ENCODE measurements at regions not wholly inside any gene's neighbourhood (a gene's known extent, or its start where the extent isn't known, plus 50 kb on each side); places are given as distances from the start of the nearest gene placed in this dataset.
"Not testable (repeated sequence)": the region's sequence is repeated elsewhere in the genome, so short reads cannot be mapped to it uniquely, and the experiment has no call there.

GRCh38 chr4:174402470-174403176 is 118.9 kb downstream of the CEP44 start:
- Histone ChIP-seq H3K27ac (no peak overlapping the region), H3K4me3 (no peak overlapping the region), H3K27me3 (no peaks in the 10 kb centered on the region), H3K36me3 (no peaks in the 10 kb centered on the region), H3K9me3 (no peaks in the 10 kb centered on the region), H3K4me1 (no peaks in the 10 kb centered on the region)
- intact Hi-C loops (cut with DNase I) = no loop called here
- no peak for DNase-seq (ENCODE audit: extremely low spot score in 2 of 2)
- no peak for TF ChIP-seq CTCF (IDR thresholded peaks at IDR 0.05)

- no peaks in the 10 kb centered on the region for H3K9me3 ChIP-seq
- no peaks in the 10 kb centered on the region for H3K27me3 ChIP-seq
- intact Hi-C loops (cut with DNase I) = no loop called here
- no peaks in the 10 kb centered on the region for H3K36me3 ChIP-seq
- no peak overlapping the region for H3K27ac ChIP-seq
- TF ChIP-seq CTCF (IDR thresholded peaks at IDR 0.05) (no peak), POLR2AphosphoS5 (IDR thresholded peaks at IDR 0.05; ENCODE audit: insufficient read depth in 1 of 2, low read depth in 1 of 2) (no peak), POLR2A (IDR thresholded peaks at IDR 0.05) (no peak)
- H3K4me3 ChIP-seq = no peak overlapping the region
- H3K4me1 ChIP-seq = no peaks in the 10 kb centered on the region
- no peak for DNase-seq (ENCODE audit: extremely low spot score in 2 of 2)
Measured at GRCh38 chr4:174401471-174402130, 117.9 kb downstream of the CEP44 start.

- H3K27me3 ChIP-seq; H3K27ac ChIP-seq; intact Hi-C loops (cut with DNase I); H3K36me3 ChIP-seq; H3K4me3 ChIP-seq; H3K9me3 ChIP-seq; H3K4me1 ChIP-seq; DNase-seq (ENCODE audit: extremely low spot score in 2 of 2): not testable (repeated sequence)
Measured at GRCh38 chr4:174400603-174401302, 117.0 kb downstream of the CEP44 start.

GRCh38 chr4:174398728-174399127 is 115.0 kb downstream of the CEP44 start:
- Histone ChIP-seq H3K4me1 (no peaks in the 10 kb centered on the region), H3K4me3 (no peak overlapping the region), H3K36me3 (no peaks in the 10 kb centered on the region), H3K9me3 (no peaks in the 10 kb centered on the region), H3K27ac (no peak overlapping the region), H3K27me3 (no peaks in the 10 kb centered on the region)
- no peak for DNase-seq (ENCODE audit: extremely low spot score in 2 of 2)
- intact Hi-C loops (cut with DNase I) = no loop called here
- no peak for TF ChIP-seq POLR2A (IDR thresholded peaks at IDR 0.05)
- TF ChIP-seq POLR2AphosphoS5 (IDR thresholded peaks at IDR 0.05; ENCODE audit: insufficient read depth in 1 of 2, low read depth in 1 of 2) = peak in 1 of 2 donors; percentile 46

- Histone ChIP-seq H3K27me3 (no peaks in the 10 kb centered on the region), H3K9me3 (no peaks in the 10 kb centered on the region), H3K36me3 (no peaks in the 10 kb centered on the region), H3K27ac (no peak overlapping the region), H3K4me3 (no peak overlapping the region), H3K4me1 (no peaks in the 10 kb centered on the region)
- intact Hi-C loops (cut with DNase I) = no loop called here
- TF ChIP-seq CTCF (IDR thresholded peaks at IDR 0.05) = no peak
- DNase-seq (ENCODE audit: extremely low spot score in 2 of 2) = no peak
Measured at GRCh38 chr4:174397366-174398155, 113.8 kb downstream of the CEP44 start.

Measured in vagina (tissue), 2 donors.